ENCODE measurements at regions not wholly inside any gene's neighbourhood (a gene's known extent, or its start where the extent isn't known, plus 50 kb on each side); places are given as distances from the start of the nearest gene placed in this dataset.

DNA sequence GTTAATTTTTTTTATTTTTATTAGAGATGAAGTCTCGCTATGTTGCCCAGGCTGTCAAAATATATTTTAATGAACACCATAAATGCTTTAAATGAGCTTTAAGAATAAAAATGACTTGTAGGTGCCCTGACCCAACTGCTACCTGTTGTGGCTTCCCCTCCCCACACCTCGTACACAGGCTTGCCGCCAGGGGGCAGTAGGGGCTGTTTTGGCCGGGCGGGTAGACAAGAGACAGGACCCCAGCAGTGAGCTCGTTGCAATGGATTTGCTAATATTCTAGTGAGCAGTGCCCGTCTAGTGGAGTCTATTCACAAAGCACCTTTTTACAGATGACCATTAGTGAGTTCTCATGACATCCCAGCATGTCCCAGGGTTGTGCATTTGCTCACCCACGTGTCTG, 418.1 kb downstream of the OCA2 start:
- no peak for DNase-seq
- H3K4me3 Mint-ChIP-seq = no peak overlapping the region
- no peaks in the 10 kb centered on the region for H3K23me2 ChIP-seq (ENCODE audit: insufficient read length, low read depth, low read length, poor library complexity, severe bottlenecking)
- no peak overlapping the region for H2BK12ac ChIP-seq (ENCODE audit: insufficient read length, low read depth, low read length)
- H4K20me1 ChIP-seq (ENCODE audit: control insufficient read depth, insufficient read depth, insufficient read length) = no peaks in the 10 kb centered on the region
- no peaks in the 10 kb centered on the region for H3K9me3 ChIP-seq (ENCODE audit: control insufficient read depth, low read depth, low read length)
- TF ChIP-seq CTCF (conservative IDR thresholded peaks at IDR 0.05) = no peak
- no peak overlapping the region for H3K18ac ChIP-seq (ENCODE audit: insufficient read length, low read depth, low read length)
- H3K9ac ChIP-seq (ENCODE audit: extremely low read depth, insufficient read length, low read length) = no peak overlapping the region
- H3K27me3 ChIP-seq (ENCODE audit: insufficient read depth, low read length) = no peaks in the 10 kb centered on the region
- no peaks in the 10 kb centered on the region; a peak in 1 of 7 replicates for H3K36me3 Mint-ChIP-seq (ENCODE audit: insufficient read depth in 1 of 3, low read depth in 3 of 3)
- no peak overlapping the region for H4K5ac ChIP-seq (ENCODE audit: insufficient read length, low read depth, low read length)
- H3K4me2 ChIP-seq (ENCODE audit: insufficient read depth, insufficient read length, low read length) = no peak overlapping the region
- H3K27me3 Mint-ChIP-seq (ENCODE audit: low read depth) = peaks cover 24% of the 10 kb centered on the region
- H3K79me2 ChIP-seq (ENCODE audit: insufficient read depth, low read length) = no peaks in the 10 kb centered on the region
- no peak overlapping the region for H2BK5ac ChIP-seq (ENCODE audit: insufficient read length, low read length)
- H3K4me1 Mint-ChIP-seq = peaks cover 27 to 42% of the 10 kb centered on the region in 2 experiments
- H3K4ac ChIP-seq (ENCODE audit: low read depth, low read length) = no peak overlapping the region
- no CpG with 5 or more reads among the region's 8 CpGs for WGBS (ENCODE audit: extremely low coverage, insufficient read length, low lambda C conversion rate)
- H2BK15ac ChIP-seq (ENCODE audit: low read depth, low read length) = no peak overlapping the region
- H3T11ph ChIP-seq (ENCODE audit: low read length) = no peak overlapping the region
- no peak overlapping the region for H4K91ac ChIP-seq (ENCODE audit: insufficient read length, low read depth, low read length)
- H3K56ac ChIP-seq (ENCODE audit: insufficient read length, low read depth, low read length) = no peak overlapping the region
- no peaks in the 10 kb centered on the region; a peak in 1 of 5 replicates for H3K9me3 Mint-ChIP-seq
- H3K14ac ChIP-seq (ENCODE audit: insufficient read depth, low read length) = no peak overlapping the region
- H3K23ac ChIP-seq (ENCODE audit: insufficient read length, low read depth, low read length) = no peak overlapping the region
- no peak overlapping the region for H3K27ac Mint-ChIP-seq
- no peak overlapping the region for H2AFZ ChIP-seq (ENCODE audit: low read length)
- no peak overlapping the region for H2AK5ac ChIP-seq (ENCODE audit: insufficient read length, low read length)
- no peak overlapping the region for H3K27ac ChIP-seq (ENCODE audit: insufficient read length, low read depth, low read length)
- no peak overlapping the region for H4K8ac ChIP-seq (replicated peaks; ENCODE audit: insufficient read length, low read depth, low read length)
- no peak overlapping the region for H2BK120ac ChIP-seq (ENCODE audit: low read depth, low read length, poor library complexity, severe bottlenecking)
- H3K79me1 ChIP-seq (ENCODE audit: insufficient read depth, low read depth, low read length, poor library complexity, severe bottlenecking) = no peaks in the 10 kb centered on the region
- no peak overlapping the region for H2BK20ac ChIP-seq (ENCODE audit: low read depth, low read length, poor library complexity, severe bottlenecking)
- H3K4me1 ChIP-seq (ENCODE audit: insufficient read depth, low read length) = 0 out of 2 replicates have a peak, but pooled peaks cover 3% of the 10 kb centered on the region
